KMS-11 (cell line): ENCODE measurements at regions not wholly inside any gene's neighbourhood (a gene's known extent, or its start where the extent isn't known, plus 50 kb on each side); places are given as distances from the start of the nearest gene placed in this dataset.

Experiments used
- H2AFZ ChIP-seq: fragments of 200-600 bp; sonication (generic); 2 replicates; pipeline ENCODE4 v1.6.1; 2016; ENCODE audit warnings: antibody characterized with exemption, mixed run types, low read depth
- H3K27ac ChIP-seq: fragments of 200-600 bp; sonication (generic); 2 replicates; pipeline ENCODE4 v1.6.1; 2016; ENCODE audit warnings: mild to moderate bottlenecking, mixed run types
- H3K27me3 ChIP-seq: fragments of 200-600 bp; sonication (generic); 2 replicates; pipeline ENCODE4 v1.6.1; 2017; ENCODE audit warnings: mild to moderate bottlenecking, low read depth, mixed run types, moderate library complexity; ENCODE audit not compliant: insufficient read depth
- H3K36me3 ChIP-seq: fragments of 200-600 bp; sonication (generic); 2 replicates; pipeline ENCODE4 v1.6.1; 2017; ENCODE audit warnings: mild to moderate bottlenecking, mixed run types; ENCODE audit not compliant: insufficient read depth
- H3K4me1 ChIP-seq: fragments of 200-600 bp; sonication (generic); 2 replicates; pipeline ENCODE4 v1.6.1; 2016; ENCODE audit warnings: mild to moderate bottlenecking, low read depth, mixed run types; ENCODE audit not compliant: poor library complexity, severe bottlenecking
- H3K4me2 ChIP-seq: fragments of 200-600 bp; sonication (generic); 2 replicates; pipeline ENCODE4 v1.7.0; 2016; ENCODE audit warnings: mild to moderate bottlenecking, mixed run types
- H3K4me3 ChIP-seq: fragments of 200-600 bp; sonication (generic); IDR thresholded peaks from 2 replicates; pipeline ENCODE4 v1.6.1; 2017; ENCODE audit warnings: low read depth, low read length, mixed read lengths; ENCODE audit not compliant: insufficient read depth
- H3K79me2 ChIP-seq: fragments of 200-600 bp; sonication (generic); 2 replicates; pipeline ENCODE4 v1.6.1; 2016; ENCODE audit warnings: low read depth, mixed run types; ENCODE audit not compliant: insufficient read depth
- H3K9ac ChIP-seq: fragments of 200-600 bp; sonication (generic); 2 replicates; pipeline ENCODE4 v1.6.1; 2016; ENCODE audit warnings: mild to moderate bottlenecking, mixed run types
- H4K20me1 ChIP-seq: fragments of 200-600 bp; sonication (generic); 2 replicates; pipeline ENCODE4 v1.6.1; 2016; ENCODE audit warnings: mild to moderate bottlenecking, mixed run types; ENCODE audit not compliant: insufficient read depth
- TF ChIP-seq, protein P1 (sequence below): fragments of 200-600 bp; sonication (generic); conservative IDR thresholded peaks from 2 replicates; pipeline ENCODE4 v1.6.1; 2017; ENCODE audit warnings: low read depth, mild to moderate bottlenecking, antibody characterized with exemption, low read length, moderate library complexity, mixed read lengths

DNA sequence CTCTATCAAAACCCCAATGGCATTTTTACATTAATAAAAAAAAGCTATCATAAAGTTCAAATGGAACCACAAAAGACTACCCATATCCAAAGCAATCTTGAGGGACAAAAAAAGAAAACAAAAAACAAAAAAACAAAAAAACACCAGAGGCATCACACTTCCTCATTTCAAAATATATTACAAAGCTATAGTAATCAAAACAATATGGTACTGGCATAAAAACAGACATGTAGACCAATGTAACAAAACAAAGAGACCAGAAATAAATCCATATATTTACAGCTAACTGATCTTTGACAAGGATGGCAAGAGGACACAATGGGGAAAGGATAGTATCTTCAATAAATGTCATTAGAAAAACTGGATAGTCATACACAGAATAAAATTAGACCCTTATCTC, 245.1 kb upstream of the MSX2 start:
- Histone ChIP-seq H3K4me3 (no peak overlapping the region), H3K27ac (no peak overlapping the region), H3K4me1 (no peaks in the 10 kb centered on the region), H4K20me1 (no peaks in the 10 kb centered on the region), H3K9ac (no peak overlapping the region), H3K4me2 (no peak overlapping the region), H2AFZ (no peak overlapping the region), H3K79me2 (no peaks in the 10 kb centered on the region), H3K36me3 (no peaks in the 10 kb centered on the region), H3K27me3 (no peaks in the 10 kb centered on the region)
- TF ChIP-seq, protein P1, sequence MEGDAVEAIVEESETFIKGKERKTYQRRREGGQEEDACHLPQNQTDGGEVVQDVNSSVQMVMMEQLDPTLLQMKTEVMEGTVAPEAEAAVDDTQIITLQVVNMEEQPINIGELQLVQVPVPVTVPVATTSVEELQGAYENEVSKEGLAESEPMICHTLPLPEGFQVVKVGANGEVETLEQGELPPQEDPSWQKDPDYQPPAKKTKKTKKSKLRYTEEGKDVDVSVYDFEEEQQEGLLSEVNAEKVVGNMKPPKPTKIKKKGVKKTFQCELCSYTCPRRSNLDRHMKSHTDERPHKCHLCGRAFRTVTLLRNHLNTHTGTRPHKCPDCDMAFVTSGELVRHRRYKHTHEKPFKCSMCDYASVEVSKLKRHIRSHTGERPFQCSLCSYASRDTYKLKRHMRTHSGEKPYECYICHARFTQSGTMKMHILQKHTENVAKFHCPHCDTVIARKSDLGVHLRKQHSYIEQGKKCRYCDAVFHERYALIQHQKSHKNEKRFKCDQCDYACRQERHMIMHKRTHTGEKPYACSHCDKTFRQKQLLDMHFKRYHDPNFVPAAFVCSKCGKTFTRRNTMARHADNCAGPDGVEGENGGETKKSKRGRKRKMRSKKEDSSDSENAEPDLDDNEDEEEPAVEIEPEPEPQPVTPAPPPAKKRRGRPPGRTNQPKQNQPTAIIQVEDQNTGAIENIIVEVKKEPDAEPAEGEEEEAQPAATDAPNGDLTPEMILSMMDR = no peak

DNA sequence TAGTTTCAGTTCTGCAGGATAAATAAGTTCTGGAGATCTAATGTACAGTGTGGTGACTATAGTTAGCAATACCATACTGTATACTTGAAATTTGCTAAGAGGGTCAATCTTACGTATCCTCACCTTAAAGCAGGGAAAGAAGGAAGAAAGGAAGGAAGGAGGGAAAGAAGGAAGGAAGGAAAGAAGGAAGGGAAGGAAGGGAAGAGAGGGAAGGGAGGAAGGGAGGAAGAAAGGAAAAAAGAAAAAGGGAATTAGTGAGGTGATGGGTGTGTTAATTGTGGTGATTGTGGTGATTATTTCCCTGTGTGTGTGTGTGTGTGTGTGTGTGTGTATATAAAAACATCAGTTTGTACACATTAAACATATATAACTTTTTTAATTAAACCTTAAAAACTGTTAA, 242.6 kb upstream of the MSX2 start:
- H3K4me3 ChIP-seq = no peak overlapping the region
- H3K4me1 ChIP-seq = no peaks in the 10 kb centered on the region
- H3K27ac ChIP-seq = no peak overlapping the region
- H3K36me3 ChIP-seq = no peaks in the 10 kb centered on the region
- no peaks in the 10 kb centered on the region for H4K20me1 ChIP-seq
- no peaks in the 10 kb centered on the region for H3K79me2 ChIP-seq
- no peak overlapping the region for H3K4me2 ChIP-seq
- TF ChIP-seq, protein P1 = no peak
- no peak overlapping the region for H3K9ac ChIP-seq
- no peak overlapping the region for H2AFZ ChIP-seq
- no peaks in the 10 kb centered on the region for H3K27me3 ChIP-seq

- H3K27me3 ChIP-seq = no peaks in the 10 kb centered on the region
- no peaks in the 10 kb centered on the region for H3K36me3 ChIP-seq
- H3K9ac ChIP-seq = no peak overlapping the region
- no peak overlapping the region for H2AFZ ChIP-seq
- no peaks in the 10 kb centered on the region for H4K20me1 ChIP-seq
- H3K79me2 ChIP-seq = no peaks in the 10 kb centered on the region
- H3K4me1 ChIP-seq = no peaks in the 10 kb centered on the region
- H3K4me3 ChIP-seq = no peak overlapping the region
- H3K4me2 ChIP-seq = no peak overlapping the region
- H3K27ac ChIP-seq = no peak overlapping the region
- TF ChIP-seq, protein P1 = no peak
These were observed 241.8 kb upstream of the MSX2 start for GRCh38 chr5:174482607-174483024.

- no peak overlapping the region for H3K4me2 ChIP-seq
- no peaks in the 10 kb centered on the region for H3K27me3 ChIP-seq
- H3K4me1 ChIP-seq = no peaks in the 10 kb centered on the region
- no peaks in the 10 kb centered on the region for H4K20me1 ChIP-seq
- TF ChIP-seq, protein P1 = no peak
- H3K36me3 ChIP-seq = no peaks in the 10 kb centered on the region
- H3K4me3 ChIP-seq = no peak overlapping the region
- H3K27ac ChIP-seq = no peak overlapping the region
- H3K9ac ChIP-seq = no peak overlapping the region
- H2AFZ ChIP-seq = no peak overlapping the region
- H3K79me2 ChIP-seq = no peaks in the 10 kb centered on the region
These were observed 241.0 kb upstream of the MSX2 start for GRCh38 chr5:174483411-174483810.

DNA sequence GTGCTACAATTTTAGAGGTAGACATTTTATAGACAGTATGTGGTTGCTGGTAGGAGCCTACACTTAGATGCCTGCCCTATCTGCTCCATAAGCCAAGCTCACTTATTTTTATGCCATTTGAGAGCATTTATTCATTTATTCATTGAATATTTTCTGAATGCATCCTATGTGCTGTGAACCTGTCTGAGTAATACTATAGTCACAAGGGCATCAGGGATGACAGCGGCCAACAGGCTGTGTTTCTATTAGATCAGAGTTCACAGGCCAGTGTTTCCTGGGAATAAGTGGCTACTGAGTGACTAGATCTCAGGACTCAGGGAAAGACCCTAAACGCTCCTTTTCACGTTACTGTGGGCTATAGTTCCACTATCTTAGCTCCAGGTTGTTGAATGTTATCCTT, 235.2 kb upstream of the MSX2 start:
- Histone ChIP-seq H3K9ac (no peak overlapping the region), H3K4me1 (no peaks in the 10 kb centered on the region), H2AFZ (no peak overlapping the region), H3K4me3 (no peak overlapping the region), H3K79me2 (no peaks in the 10 kb centered on the region), H3K27ac (no peak overlapping the region), H3K36me3 (no peaks in the 10 kb centered on the region), H3K27me3 (no peaks in the 10 kb centered on the region), H4K20me1 (no peaks in the 10 kb centered on the region), H3K4me2 (no peak overlapping the region)
- TF ChIP-seq, protein P1 = no peak
